H9 (cell line): ENCODE measurements at regions not wholly inside any gene's neighbourhood (a gene's known extent, or its start where the extent isn't known, plus 50 kb on each side); places are given as distances from the start of the nearest gene placed in this dataset.

Experiments
- DNase-seq: peaks from one replicate; pipeline ENCODE4 v3.0.0-alpha.2; 2017
- H2AFZ ChIP-seq: one replicate; pipeline ENCODE4 v1.6.1; 2013; ENCODE audit warnings: mild to moderate bottlenecking, low read length, control low read depth, moderate library complexity
- H2AK5ac ChIP-seq: 2 replicates; pipeline ENCODE4 v1.6.1; 2013; ENCODE audit warnings: low read length, control low read depth, mixed read lengths; ENCODE audit not compliant: insufficient read length
- H2BK120ac ChIP-seq: one replicate; pipeline ENCODE4 v1.6.1; 2013; ENCODE audit warnings: low read depth, mild to moderate bottlenecking, low read length, control low read depth, inconsistent platforms; ENCODE audit not compliant: poor library complexity, severe bottlenecking
- H2BK12ac ChIP-seq: 2 replicates; pipeline ENCODE4 v1.6.1; 2013; ENCODE audit warnings: low read length, control low read depth, mixed read lengths, low read depth; ENCODE audit not compliant: insufficient read length
- H2BK15ac ChIP-seq: 2 replicates; pipeline ENCODE4 v1.6.1; 2013; ENCODE audit warnings: low read depth, low read length, control low read depth
- H2BK20ac ChIP-seq: one replicate; pipeline ENCODE4 v1.6.1; 2013; ENCODE audit warnings: low read depth, mild to moderate bottlenecking, low read length, control low read depth, inconsistent platforms; ENCODE audit not compliant: poor library complexity, severe bottlenecking
- H2BK5ac ChIP-seq: 2 replicates; pipeline ENCODE4 v1.6.1; 2013; ENCODE audit warnings: low read length, control low read depth, mixed read lengths; ENCODE audit not compliant: insufficient read length
- H3K14ac ChIP-seq: 2 replicates; pipeline ENCODE4 v1.6.1; 2013; ENCODE audit warnings: low read length, control low read depth; ENCODE audit not compliant: insufficient read depth
- H3K18ac ChIP-seq: 2 replicates; pipeline ENCODE4 v1.6.1; 2013; ENCODE audit warnings: low read depth, mild to moderate bottlenecking, mixed read lengths, low read length, control low read depth; ENCODE audit not compliant: insufficient read length
- H3K23ac ChIP-seq: 2 replicates; pipeline ENCODE4 v1.6.1; 2013; ENCODE audit warnings: low read length, control low read depth, mixed read lengths, low read depth; ENCODE audit not compliant: insufficient read length
- H3K23me2 ChIP-seq: 2 replicates; pipeline ENCODE4 v1.6.1; 2013; ENCODE audit warnings: low read depth, mild to moderate bottlenecking, mixed read lengths, low read length, control low read depth; ENCODE audit not compliant: insufficient read length, poor library complexity, severe bottlenecking
- H3K27ac ChIP-seq: 2 replicates; pipeline ENCODE4 v1.5.1; 2013; ENCODE audit warnings: low read length, control low read depth, mixed read lengths, low read depth; ENCODE audit not compliant: insufficient read length
- H3K27me3 ChIP-seq: 2 replicates; pipeline ENCODE4 v1.6.1; 2013; ENCODE audit warnings: low read length, control low read depth, inconsistent platforms; ENCODE audit not compliant: insufficient read depth
- H3K4ac ChIP-seq: 2 replicates; pipeline ENCODE4 v1.6.1; 2013; ENCODE audit warnings: low read depth, mild to moderate bottlenecking, control low read depth, inconsistent platforms, low read length, moderate library complexity
- H3K4me1 ChIP-seq: 2 replicates; pipeline ENCODE4 v1.6.1; 2013; ENCODE audit warnings: low read length, control low read depth, inconsistent platforms; ENCODE audit not compliant: insufficient read depth
- H3K4me2 ChIP-seq: 2 replicates; pipeline ENCODE4 v1.6.1; 2013; ENCODE audit warnings: low read length, control low read depth, mixed read lengths; ENCODE audit not compliant: insufficient read length, insufficient read depth
- H3K56ac ChIP-seq: 2 replicates; pipeline ENCODE4 v1.6.1; 2013; ENCODE audit warnings: low read depth, mild to moderate bottlenecking, mixed read lengths, low read length, control low read depth; ENCODE audit not compliant: insufficient read length
- H3K79me1 ChIP-seq: 2 replicates; pipeline ENCODE4 v1.6.1; 2013; ENCODE audit warnings: low read depth, mild to moderate bottlenecking, moderate library complexity, low read length, control low read depth, inconsistent platforms; ENCODE audit not compliant: insufficient read depth, poor library complexity, severe bottlenecking
- H3K79me2 ChIP-seq: 2 replicates; pipeline ENCODE4 v1.6.1; 2013; ENCODE audit warnings: low read length, control low read depth, inconsistent platforms; ENCODE audit not compliant: insufficient read depth
- H3K9ac ChIP-seq: 2 replicates; pipeline ENCODE4 v1.6.1; 2013; ENCODE audit warnings: low read length, control low read depth, mixed read lengths; ENCODE audit not compliant: insufficient read length; ENCODE audit errors: extremely low read depth
- H3K9me3 ChIP-seq: one replicate; pipeline ENCODE4 v1.6.1; 2013; ENCODE audit warnings: low read depth, low read length, inconsistent platforms; ENCODE audit not compliant: control insufficient read depth
- H3T11ph ChIP-seq: one replicate; pipeline ENCODE4 v1.6.1; 2013; ENCODE audit warnings: mild to moderate bottlenecking, low read length, control low read depth, inconsistent platforms
- H4K20me1 ChIP-seq: one replicate; pipeline ENCODE4 v1.6.1; 2013; ENCODE audit not compliant: control insufficient read depth, insufficient read length, insufficient read depth
- H4K5ac ChIP-seq: 2 replicates; pipeline ENCODE4 v1.6.1; 2013; ENCODE audit warnings: low read depth, mild to moderate bottlenecking, mixed read lengths, low read length, control low read depth; ENCODE audit not compliant: insufficient read length
- H4K8ac ChIP-seq: replicated peaks from 2 replicates; pipeline ENCODE4 v1.6.1; 2013; ENCODE audit warnings: low read length, control low read depth, mixed read lengths, low read depth; ENCODE audit not compliant: insufficient read length
- H4K91ac ChIP-seq: 2 replicates; pipeline ENCODE4 v1.6.1; 2013; ENCODE audit warnings: low read depth, mild to moderate bottlenecking, moderate library complexity, mixed read lengths, low read length, control low read depth; ENCODE audit not compliant: insufficient read length
- H3K27ac Mint-ChIP-seq, 3 experiments: 2 replicates in 2 of 3; 3 replicates in 1 of 3; pipeline ENCODE4 v1.8.0; 2020 to 2021; ENCODE audit warnings: mixed read lengths in 3 of 3, mild to moderate bottlenecking in 1 of 3, moderate library complexity in 1 of 3
- H3K27me3 Mint-ChIP-seq: 2 replicates; pipeline ENCODE4 v1.8.0; 2021; ENCODE audit warnings: low read depth, mild to moderate bottlenecking, moderate library complexity, mixed read lengths
- H3K36me3 Mint-ChIP-seq, 3 experiments: 2 replicates in 2 of 3; 3 replicates in 1 of 3; pipeline ENCODE4 v1.8.0; 2020 to 2021; ENCODE audit warnings: low read depth in 3 of 3, mixed read lengths in 3 of 3; ENCODE audit not compliant: insufficient read depth in 1 of 3
- H3K4me1 Mint-ChIP-seq, 2 experiments: 2 replicates each; pipeline ENCODE4 v1.8.0; 2020; ENCODE audit warnings: mixed read lengths in 2 of 2
- H3K4me3 Mint-ChIP-seq, 2 experiments: 2 replicates in 1 of 2; 3 replicates in 1 of 2; pipeline ENCODE4 v1.8.0; 2020 to 2021; ENCODE audit warnings: mild to moderate bottlenecking in 2 of 2, mixed read lengths in 2 of 2, moderate library complexity in 1 of 2
- H3K9me3 Mint-ChIP-seq, 2 experiments: 2 replicates in 1 of 2; 3 replicates in 1 of 2; pipeline ENCODE4 v1.8.0; 2020; ENCODE audit warnings: mild to moderate bottlenecking in 2 of 2, mixed read lengths in 2 of 2, moderate library complexity in 1 of 2
- WGBS: extraction: QIAGEN DNeasy Blood & Tissue Kit; methylation state at CpG from one replicate; pipeline ENCODE4 v1.1.7; 2013; ENCODE audit warnings: missing lambda C conversion rate, low lambda C conversion rate, mixed read lengths; ENCODE audit not compliant: insufficient read length; ENCODE audit errors: extremely low coverage; 5-methylcytosine and 5-hydroxymethylcytosine counted together
- TF ChIP-seq, protein P1 (sequence below): fragments of 200-600 bp; sonication (generic); conservative IDR thresholded peaks from 3 replicates; pipeline ENCODE4 v1.8.0; 2021; ENCODE audit warnings: antibody characterized with exemption, mild to moderate bottlenecking

GRCh38 chr9:78437806-78438205, 140.9 kb downstream of the PSAT1 start:
- Histone ChIP-seq H3K18ac (no peak overlapping the region), H2BK20ac (no peak overlapping the region), H2BK12ac (no peak overlapping the region), H3K4me1 (peaks cover 2% of the 10 kb centered on the region; the same call in 1 of the 2 replicates), H3K9ac (no peak overlapping the region), H2BK15ac (no peak overlapping the region), H2BK5ac (no peak overlapping the region), H3K4ac (no peak overlapping the region), H3K14ac (no peak overlapping the region), H4K91ac (no peak overlapping the region), H3K9me3 (no peaks in the 10 kb centered on the region), H3T11ph (no peak overlapping the region), H3K27ac (no peak overlapping the region), H3K4me2 (no peak overlapping the region), H2AFZ (no peak overlapping the region), H3K27me3 (no peaks in the 10 kb centered on the region; the same call in 1 of the 2 replicates), H4K5ac (no peak overlapping the region), H4K8ac (no peak overlapping the region), H3K23me2 (no peaks in the 10 kb centered on the region), H4K20me1 (no peaks in the 10 kb centered on the region), H3K56ac (no peak overlapping the region), H2AK5ac (no peak overlapping the region), H3K79me2 (no peaks in the 10 kb centered on the region), H3K79me1 (no peaks in the 10 kb centered on the region), H3K23ac (no peak overlapping the region), H2BK120ac (no peak overlapping the region)
- WGBS = no CpG with 5 or more reads among the region's 7 CpGs
- TF ChIP-seq, protein P1, sequence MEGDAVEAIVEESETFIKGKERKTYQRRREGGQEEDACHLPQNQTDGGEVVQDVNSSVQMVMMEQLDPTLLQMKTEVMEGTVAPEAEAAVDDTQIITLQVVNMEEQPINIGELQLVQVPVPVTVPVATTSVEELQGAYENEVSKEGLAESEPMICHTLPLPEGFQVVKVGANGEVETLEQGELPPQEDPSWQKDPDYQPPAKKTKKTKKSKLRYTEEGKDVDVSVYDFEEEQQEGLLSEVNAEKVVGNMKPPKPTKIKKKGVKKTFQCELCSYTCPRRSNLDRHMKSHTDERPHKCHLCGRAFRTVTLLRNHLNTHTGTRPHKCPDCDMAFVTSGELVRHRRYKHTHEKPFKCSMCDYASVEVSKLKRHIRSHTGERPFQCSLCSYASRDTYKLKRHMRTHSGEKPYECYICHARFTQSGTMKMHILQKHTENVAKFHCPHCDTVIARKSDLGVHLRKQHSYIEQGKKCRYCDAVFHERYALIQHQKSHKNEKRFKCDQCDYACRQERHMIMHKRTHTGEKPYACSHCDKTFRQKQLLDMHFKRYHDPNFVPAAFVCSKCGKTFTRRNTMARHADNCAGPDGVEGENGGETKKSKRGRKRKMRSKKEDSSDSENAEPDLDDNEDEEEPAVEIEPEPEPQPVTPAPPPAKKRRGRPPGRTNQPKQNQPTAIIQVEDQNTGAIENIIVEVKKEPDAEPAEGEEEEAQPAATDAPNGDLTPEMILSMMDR = no peak
- H3K27ac Mint-ChIP-seq = peak overlapping the region; percentile 65 to 97 (median 68); a peak in 6 of 7 replicates
- H3K9me3 Mint-ChIP-seq = peaks cover 4 to 10% of the 10 kb centered on the region in 2 experiments
- DNase-seq = no peak
- no peak overlapping the region for H3K4me3 Mint-ChIP-seq
- peaks cover 4 to 13% (median 4%) of the 10 kb centered on the region in 3 experiments for H3K36me3 Mint-ChIP-seq
- H3K27me3 Mint-ChIP-seq = no peaks in the 10 kb centered on the region
- peaks cover 49 to 55% of the 10 kb centered on the region in 2 experiments for H3K4me1 Mint-ChIP-seq
